ENCODE measurements at regions not wholly inside any gene's neighbourhood (a gene's known extent, or its start where the extent isn't known, plus 50 kb on each side); places are given as distances from the start of the nearest gene placed in this dataset.

GRCh38 chr12:17203497-17203896, 597.5 kb upstream of the LMO3 start:
- H3K9me3 ChIP-seq (ENCODE audit: low read length) = no peaks in the 10 kb centered on the region
- no peak overlapping the region for H2AFZ ChIP-seq (ENCODE audit: low read depth, low read length)
- no peak for TF ChIP-seq SMC3 (conservative IDR thresholded peaks at IDR 0.05; ENCODE audit: poor library complexity)
- no peak for TF ChIP-seq CTCF (IDR thresholded peaks at IDR 0.05; ENCODE audit: poor library complexity, severe bottlenecking)
- no peak for TF ChIP-seq REST (IDR thresholded peaks at IDR 0.05; ENCODE audit: borderline replicate concordance)
- TF ChIP-seq RAD21 (conservative IDR thresholded peaks at IDR 0.05) = no peak
- TF ChIP-seq TAF1 (IDR thresholded peaks at IDR 0.05; ENCODE audit: low read depth) = no peak
- TF ChIP-seq POLR2AphosphoS5 (IDR thresholded peaks at IDR 0.05) = no peak
- TF ChIP-seq MXI1 (conservative IDR thresholded peaks at IDR 0.05; ENCODE audit: poor library complexity, severe bottlenecking) = no peak
- TF ChIP-seq EP300 (conservative IDR thresholded peaks at IDR 0.05; ENCODE audit: poor library complexity, severe bottlenecking) = no peak
- no peak for TF ChIP-seq EZH2 (IDR thresholded peaks at IDR 0.05; ENCODE audit: borderline replicate concordance, insufficient read depth, low read length, poor library complexity, severe bottlenecking)
- H3K4me2 ChIP-seq (ENCODE audit: low read length) = no peak overlapping the region
- H3K27ac ChIP-seq (ENCODE audit: low read length) = no peak overlapping the region
- H3K9ac ChIP-seq (ENCODE audit: low read length) = no peak overlapping the region
- no peaks in the 10 kb centered on the region for H3K9me2 ChIP-seq (ENCODE audit: insufficient read depth, low read length)
- H3F3A ChIP-seq (ENCODE audit: insufficient read depth, low read length, poor library complexity, severe bottlenecking) = no peaks in the 10 kb centered on the region
- H3K27me3 ChIP-seq (ENCODE audit: insufficient read depth, low read depth, low read length) = no peaks in the 10 kb centered on the region
- H3K79me2 ChIP-seq (replicated peaks; ENCODE audit: insufficient read depth, low read length) = no peaks in the 10 kb centered on the region
- no peaks in the 10 kb centered on the region for H3K36me3 ChIP-seq (ENCODE audit: insufficient read depth, low read length)
- no peaks in the 10 kb centered on the region for H4K20me1 ChIP-seq (ENCODE audit: insufficient read depth)
- H3K4me3 ChIP-seq (ENCODE audit: low read length) = no peak overlapping the region

GRCh38 chr12:17197971-17198370, 592.0 kb upstream of the LMO3 start:
- no peaks in the 10 kb centered on the region for H3K79me2 ChIP-seq (replicated peaks; ENCODE audit: insufficient read depth, low read length)
- no peak overlapping the region for H3K4me2 ChIP-seq (ENCODE audit: low read length)
- H3K36me3 ChIP-seq (ENCODE audit: insufficient read depth, low read length) = no peaks in the 10 kb centered on the region
- no peaks in the 10 kb centered on the region for H3K9me3 ChIP-seq (ENCODE audit: low read length)
- no peak overlapping the region for H3K4me3 ChIP-seq (ENCODE audit: low read length)
- no peaks in the 10 kb centered on the region for H3K27me3 ChIP-seq (ENCODE audit: insufficient read depth, low read depth, low read length)
- TF ChIP-seq TAF1 (IDR thresholded peaks at IDR 0.05; ENCODE audit: low read depth) = no peak
- TF ChIP-seq POLR2AphosphoS5 (IDR thresholded peaks at IDR 0.05) = no peak
- TF ChIP-seq REST (IDR thresholded peaks at IDR 0.05; ENCODE audit: borderline replicate concordance) = no peak
- no peak for TF ChIP-seq CTCF (IDR thresholded peaks at IDR 0.05; ENCODE audit: poor library complexity, severe bottlenecking)
- TF ChIP-seq EP300 (conservative IDR thresholded peaks at IDR 0.05; ENCODE audit: poor library complexity, severe bottlenecking) = no peak
- TF ChIP-seq RAD21 (conservative IDR thresholded peaks at IDR 0.05) = no peak
- TF ChIP-seq SMC3 (conservative IDR thresholded peaks at IDR 0.05; ENCODE audit: poor library complexity) = no peak
- TF ChIP-seq MXI1 (conservative IDR thresholded peaks at IDR 0.05; ENCODE audit: poor library complexity, severe bottlenecking) = no peak
- no peak for TF ChIP-seq EZH2 (IDR thresholded peaks at IDR 0.05; ENCODE audit: borderline replicate concordance, insufficient read depth, low read length, poor library complexity, severe bottlenecking)
- H3K9me2 ChIP-seq (ENCODE audit: insufficient read depth, low read length) = no peaks in the 10 kb centered on the region
- no peaks in the 10 kb centered on the region for H4K20me1 ChIP-seq (ENCODE audit: insufficient read depth)
- H3K27ac ChIP-seq (ENCODE audit: low read length) = no peak overlapping the region
- no peak overlapping the region for H2AFZ ChIP-seq (ENCODE audit: low read depth, low read length)
- no peaks in the 10 kb centered on the region for H3F3A ChIP-seq (ENCODE audit: insufficient read depth, low read length, poor library complexity, severe bottlenecking)
- no peak overlapping the region for H3K9ac ChIP-seq (ENCODE audit: low read length)

Data from neural cell (in vitro differentiated cells).